WI38 (cell line): ENCODE measurements at regions not wholly inside any gene's neighbourhood (a gene's known extent, or its start where the extent isn't known, plus 50 kb on each side); places are given as distances from the start of the nearest gene placed in this dataset.

Source experiments
- H3K4me3 ChIP-seq: 2 replicates; pipeline ENCODE4 v1.5.1; 2011; ENCODE audit warnings: low read depth, mild to moderate bottlenecking, control low read depth, low read length
- TF ChIP-seq, protein P1 (sequence below): IDR thresholded peaks from 2 replicates; pipeline ENCODE4 v1.5.1; 2012; ENCODE audit warnings: low read depth, mild to moderate bottlenecking, control low read depth, low read length

DNA sequence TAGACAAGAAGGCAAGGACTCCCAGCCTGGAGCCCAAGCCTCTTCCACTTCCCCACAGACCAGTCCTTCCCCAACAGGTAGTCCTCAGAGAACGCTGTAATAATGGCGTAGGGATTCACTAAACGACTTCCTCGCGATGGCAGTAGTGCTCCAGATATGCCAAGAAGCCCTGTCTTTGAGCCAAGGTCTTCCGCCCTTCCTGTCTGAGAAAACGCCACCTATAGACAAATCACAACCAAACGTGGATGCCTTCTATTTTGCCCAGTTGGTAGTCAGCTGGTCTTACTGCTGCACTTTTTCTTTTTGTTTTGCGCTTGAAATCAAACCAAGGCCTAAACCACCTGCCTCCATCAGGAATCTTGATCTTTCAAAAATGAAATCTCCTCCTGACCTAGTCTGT, 203.3 kb downstream of the OR13H1 start:
- peak overlapping the region; percentile 61 for H3K4me3 ChIP-seq
- TF ChIP-seq, protein P1, sequence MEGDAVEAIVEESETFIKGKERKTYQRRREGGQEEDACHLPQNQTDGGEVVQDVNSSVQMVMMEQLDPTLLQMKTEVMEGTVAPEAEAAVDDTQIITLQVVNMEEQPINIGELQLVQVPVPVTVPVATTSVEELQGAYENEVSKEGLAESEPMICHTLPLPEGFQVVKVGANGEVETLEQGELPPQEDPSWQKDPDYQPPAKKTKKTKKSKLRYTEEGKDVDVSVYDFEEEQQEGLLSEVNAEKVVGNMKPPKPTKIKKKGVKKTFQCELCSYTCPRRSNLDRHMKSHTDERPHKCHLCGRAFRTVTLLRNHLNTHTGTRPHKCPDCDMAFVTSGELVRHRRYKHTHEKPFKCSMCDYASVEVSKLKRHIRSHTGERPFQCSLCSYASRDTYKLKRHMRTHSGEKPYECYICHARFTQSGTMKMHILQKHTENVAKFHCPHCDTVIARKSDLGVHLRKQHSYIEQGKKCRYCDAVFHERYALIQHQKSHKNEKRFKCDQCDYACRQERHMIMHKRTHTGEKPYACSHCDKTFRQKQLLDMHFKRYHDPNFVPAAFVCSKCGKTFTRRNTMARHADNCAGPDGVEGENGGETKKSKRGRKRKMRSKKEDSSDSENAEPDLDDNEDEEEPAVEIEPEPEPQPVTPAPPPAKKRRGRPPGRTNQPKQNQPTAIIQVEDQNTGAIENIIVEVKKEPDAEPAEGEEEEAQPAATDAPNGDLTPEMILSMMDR = no peak; the same call in 1 of the 2 replicates

DNA sequence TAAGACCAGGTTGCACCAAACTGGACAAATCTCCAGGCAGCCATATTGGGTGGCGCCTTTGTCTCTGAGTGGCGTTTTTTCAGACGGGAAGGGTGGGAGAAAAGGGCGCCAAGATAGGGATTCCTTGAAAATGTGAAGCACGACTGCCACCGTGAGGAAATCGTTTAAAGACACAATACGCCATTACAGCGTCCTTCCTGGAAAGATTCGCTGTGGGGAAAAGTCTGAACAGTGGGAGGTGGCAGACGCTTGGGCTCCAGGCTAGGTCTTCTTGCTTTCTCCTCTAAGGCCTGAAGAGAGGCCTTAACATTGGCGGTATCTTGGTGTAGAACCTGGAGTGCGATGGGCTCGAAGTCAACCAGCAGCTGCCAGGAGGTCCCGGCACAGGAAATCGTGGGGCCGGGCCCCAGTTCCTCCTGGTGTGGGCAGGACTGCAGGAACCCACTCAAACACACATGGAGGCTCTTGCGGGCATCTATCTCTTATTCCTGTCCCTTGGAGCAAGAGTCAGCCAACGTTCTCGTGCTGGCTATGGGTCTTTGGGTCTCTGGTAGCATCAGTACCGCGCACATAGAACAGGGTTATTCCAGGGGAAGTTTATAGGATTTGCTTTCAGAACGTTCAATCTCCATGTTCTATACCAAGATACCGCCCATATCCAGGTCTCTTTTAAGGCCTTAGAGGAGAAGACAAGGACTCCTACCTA, 208.8 kb downstream of the OR13H1 start:
- H3K4me3 ChIP-seq = peak overlapping the region; percentile 61
- TF ChIP-seq, protein P1 = no peak

DNA sequence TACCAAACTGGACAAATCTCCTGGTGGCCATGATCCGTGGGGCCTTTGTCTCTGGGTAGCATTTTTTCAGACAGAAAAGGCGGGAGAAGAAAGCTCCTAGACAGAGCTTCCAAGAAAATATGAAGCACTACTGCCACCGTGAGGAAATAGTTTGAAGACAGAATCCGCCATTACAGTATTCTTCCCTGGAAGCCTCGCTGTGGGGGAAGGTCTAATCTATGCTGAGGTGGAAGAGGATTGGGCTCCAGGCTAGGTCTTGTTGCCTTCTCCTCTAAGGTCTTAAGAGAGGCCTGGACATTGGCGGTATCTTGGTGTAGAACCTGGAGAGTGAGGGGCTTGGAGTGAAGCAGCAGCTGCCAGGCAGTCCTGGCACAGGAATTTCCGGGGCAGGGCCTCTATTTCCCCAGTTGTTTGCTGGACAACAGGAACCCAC, 218.9 kb downstream of the OR13H1 start:
- H3K4me3 ChIP-seq = peak overlapping the region; percentile 21; the same call in 1 of the 2 replicates
- TF ChIP-seq, protein P1 = 0 out of 2 replicates have a peak, but pooled peaks have one; percentile 17

DNA sequence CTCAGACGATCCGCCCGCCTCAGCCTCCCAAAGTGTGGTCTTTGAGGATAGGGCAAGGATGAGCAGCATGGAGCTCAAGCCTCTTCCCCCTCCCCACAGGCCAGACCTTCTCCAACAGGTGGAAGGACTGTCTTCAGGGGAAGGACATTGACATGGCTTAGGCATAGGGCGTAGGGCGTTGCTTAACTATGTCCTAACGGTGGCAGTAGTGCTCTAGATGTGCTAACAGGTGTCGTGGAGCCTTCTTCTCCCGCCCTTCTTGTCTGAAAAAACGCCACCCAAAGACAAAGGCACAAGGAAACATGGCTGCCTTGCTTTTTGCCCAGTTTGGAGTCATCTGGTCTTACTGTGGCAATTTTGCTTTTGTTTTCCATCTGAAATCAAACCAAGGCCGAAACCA, 219.8 kb downstream of the OR13H1 start:
- TF ChIP-seq, protein P1 = peak; percentile 38
- H3K4me3 ChIP-seq = peak overlapping the region; percentile 44

DNA sequence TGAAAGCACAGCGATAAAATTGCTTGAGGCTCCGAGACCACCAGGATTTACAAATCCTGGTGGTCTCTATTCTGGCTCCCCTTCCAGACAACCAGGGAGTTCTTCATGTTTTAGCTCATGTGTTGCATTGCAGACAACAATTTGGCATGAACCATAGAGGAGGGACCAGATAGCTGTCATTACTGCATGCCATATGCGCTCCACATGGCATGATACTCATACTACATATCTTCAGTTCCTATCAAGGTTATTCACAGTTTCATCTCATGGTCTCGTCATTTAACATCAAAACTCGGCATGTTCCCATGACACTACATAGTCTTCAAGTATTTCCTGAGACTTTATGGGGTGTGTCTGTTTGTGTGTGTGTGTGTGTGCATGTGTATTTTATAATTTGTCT, 220.3 kb downstream of the OR13H1 start:
- peak overlapping the region; percentile 44 for H3K4me3 ChIP-seq
- TF ChIP-seq, protein P1 = no peak

DNA sequence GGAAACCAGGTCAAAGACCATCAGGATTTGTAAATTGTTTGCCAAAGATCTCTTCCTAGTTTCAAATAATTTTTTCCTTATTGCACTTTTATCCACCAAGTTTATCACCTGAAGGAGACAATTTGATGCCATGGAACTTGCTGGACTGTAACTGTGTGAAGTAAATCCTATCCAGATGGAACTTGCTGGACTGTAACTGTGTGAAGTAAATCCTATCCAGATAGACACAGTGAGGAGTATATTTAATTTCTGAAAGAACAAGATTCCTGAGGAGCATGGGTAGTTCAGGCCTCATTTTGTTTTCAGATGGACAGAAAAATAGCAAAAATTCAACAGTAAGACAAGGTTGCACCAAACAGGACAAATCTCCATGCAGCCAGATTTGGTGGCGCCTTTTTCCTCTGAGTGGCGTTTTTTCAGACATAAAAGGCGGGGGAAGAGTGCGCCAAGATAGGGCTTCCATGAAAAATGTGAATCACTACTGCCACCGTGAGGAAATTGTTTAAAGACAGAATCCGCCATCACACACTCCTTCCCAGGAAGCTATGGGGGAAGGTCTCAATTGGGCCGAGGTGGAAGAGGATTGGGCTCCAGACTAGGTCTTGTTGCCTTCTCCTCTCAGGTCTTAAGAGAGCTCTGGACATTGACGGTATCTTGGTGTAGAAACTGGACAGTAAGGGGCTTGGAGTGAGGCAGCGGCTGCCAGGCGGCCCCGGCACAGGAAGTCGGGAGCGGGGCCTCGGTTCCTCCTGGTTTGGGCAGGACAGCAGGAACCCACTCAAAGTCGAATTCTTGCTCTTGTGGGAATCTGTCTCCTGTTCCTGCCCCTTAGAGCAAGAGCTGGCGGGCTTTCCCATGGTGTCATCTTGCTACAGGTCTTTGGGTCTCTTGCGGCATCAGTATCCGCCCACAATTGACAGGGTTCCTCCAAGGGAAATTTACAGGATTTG, 234.7 kb downstream of the OR13H1 start:
- peak overlapping the region; percentile 47 for H3K4me3 ChIP-seq
- TF ChIP-seq, protein P1 = no peak
